H4 (cell line): ENCODE measurements at regions not wholly inside any gene's neighbourhood (a gene's known extent, or its start where the extent isn't known, plus 50 kb on each side); places are given as distances from the start of the nearest gene placed in this dataset.

Source experiments
- DNase-seq: peaks from one replicate; pipeline ENCODE4 v3.0.0-alpha.2; 2015; ENCODE audit warnings: low spot score

DNA sequence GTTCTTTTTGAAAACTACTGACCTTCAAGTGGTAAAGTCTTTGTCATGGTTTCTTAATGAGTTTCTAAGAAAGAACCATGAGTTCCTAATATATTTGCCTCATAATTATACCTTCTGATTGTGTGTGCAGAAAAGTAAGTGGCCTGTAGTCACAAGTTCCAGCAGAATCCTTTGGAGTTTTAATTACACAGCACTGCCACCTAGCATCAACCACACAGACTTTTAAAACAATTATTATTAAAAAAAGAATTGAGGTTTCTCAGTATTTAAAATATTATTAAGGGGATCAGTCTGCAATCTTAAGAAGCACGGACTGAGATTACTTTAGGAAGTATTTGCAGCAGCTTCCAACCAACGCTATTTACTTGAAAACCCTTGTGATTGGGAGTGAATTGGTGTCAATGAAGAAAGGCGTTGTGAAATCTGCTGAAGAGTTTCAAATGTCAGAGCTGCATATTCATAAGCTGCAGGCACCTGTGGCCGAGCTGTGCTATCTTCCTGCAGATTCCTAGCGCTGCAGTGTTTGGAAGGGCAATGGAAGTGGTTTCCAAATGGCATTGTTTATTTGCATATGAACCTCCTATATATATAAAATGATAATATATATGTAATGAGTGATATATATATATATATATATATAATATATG lies 1074.2 kb upstream of the WWC1 start:
- DNase-seq: no peak

DNA sequence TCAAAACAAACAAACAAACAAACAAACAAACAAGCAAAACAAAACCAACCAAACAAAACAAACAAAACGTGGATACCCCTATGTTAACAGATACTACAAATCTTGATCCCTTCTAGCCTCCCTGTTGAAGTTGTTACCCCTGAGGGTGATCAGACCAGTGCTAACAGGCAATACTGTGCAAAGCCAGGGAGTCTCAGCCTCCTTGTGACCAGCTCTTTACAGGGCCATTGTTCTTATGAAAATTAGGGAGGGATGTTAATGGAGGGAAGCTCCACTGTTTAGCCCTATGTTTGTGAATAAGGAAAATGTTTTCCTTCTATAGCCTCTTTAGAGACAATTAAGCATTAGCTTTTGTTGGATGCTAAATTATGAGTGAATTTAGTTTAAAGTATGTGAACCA lies 1072.1 kb upstream of the WWC1 start:
- DNase-seq: no peak

DNA sequence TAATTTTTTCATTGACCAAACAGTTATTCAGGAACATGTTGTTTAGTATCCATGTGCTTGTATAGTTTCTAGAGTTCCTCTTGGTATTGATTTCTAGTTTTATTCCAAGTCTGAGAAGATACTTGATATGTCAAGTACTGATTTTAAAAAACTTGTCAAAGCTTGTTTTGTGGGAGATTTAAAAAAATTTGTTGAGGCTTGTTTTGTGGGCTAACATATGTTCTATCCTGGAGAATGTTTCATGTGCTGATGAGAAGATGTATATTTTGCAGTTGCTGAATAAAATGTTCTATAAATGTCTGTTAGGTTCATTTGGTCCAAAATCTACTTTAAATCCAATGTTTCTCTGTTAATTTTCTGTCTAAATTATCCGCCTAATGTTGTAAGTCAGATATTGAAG lies 1065.1 kb upstream of the WWC1 start:
- DNase-seq: no peak

- DNase-seq: no peak
Observed at GRCh38 chr5:167228134-167228533, 1063.3 kb upstream of the WWC1 start.

DNA sequence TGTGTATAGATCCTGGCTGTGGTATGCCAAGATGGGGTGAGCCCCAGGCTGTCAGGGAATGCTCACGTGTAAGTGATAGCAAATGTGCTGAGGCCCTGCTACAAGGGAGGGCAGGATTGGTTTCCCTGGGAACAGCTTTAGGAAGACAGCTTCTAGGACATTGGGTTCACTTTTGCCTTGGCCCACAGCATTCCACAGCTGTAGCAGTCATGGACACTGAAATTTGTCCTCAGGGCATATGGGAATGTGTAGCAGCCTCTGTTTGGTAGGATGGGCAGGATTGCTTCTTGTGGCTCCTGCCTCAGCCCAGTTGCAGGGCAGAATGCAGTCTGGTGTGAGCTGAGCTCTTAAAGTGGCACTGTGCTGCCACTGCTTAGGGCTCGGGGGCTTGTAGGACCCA lies 1061.7 kb upstream of the WWC1 start:
- no peak for DNase-seq

DNA sequence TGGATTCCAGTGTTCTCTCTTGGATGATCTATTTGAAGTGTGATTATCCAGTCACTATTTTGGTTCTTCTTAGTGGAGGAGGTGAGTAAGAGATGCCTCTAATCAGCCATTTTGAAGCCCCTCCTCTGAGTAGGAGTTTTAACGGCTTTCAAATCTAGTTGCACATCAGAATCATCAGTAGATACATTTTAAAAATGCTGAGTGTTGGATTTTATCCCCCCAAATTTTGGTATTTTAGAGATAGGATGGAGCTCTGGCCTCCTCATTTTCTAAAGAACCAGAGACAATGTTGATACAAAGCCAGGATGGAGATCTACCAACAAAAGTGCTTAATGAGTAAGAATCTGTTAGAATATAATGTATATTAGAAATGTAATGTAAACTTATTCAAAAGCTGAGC lies 1061.0 kb upstream of the WWC1 start:
- no peak for DNase-seq

- no peak for DNase-seq
Observed at GRCh38 chr5:167232675-167233311, 1058.7 kb upstream of the WWC1 start.

GRCh38 chr5:167233507-167234220 lies 1057.8 kb upstream of the WWC1 start:
- DNase-seq: no peak

DNA sequence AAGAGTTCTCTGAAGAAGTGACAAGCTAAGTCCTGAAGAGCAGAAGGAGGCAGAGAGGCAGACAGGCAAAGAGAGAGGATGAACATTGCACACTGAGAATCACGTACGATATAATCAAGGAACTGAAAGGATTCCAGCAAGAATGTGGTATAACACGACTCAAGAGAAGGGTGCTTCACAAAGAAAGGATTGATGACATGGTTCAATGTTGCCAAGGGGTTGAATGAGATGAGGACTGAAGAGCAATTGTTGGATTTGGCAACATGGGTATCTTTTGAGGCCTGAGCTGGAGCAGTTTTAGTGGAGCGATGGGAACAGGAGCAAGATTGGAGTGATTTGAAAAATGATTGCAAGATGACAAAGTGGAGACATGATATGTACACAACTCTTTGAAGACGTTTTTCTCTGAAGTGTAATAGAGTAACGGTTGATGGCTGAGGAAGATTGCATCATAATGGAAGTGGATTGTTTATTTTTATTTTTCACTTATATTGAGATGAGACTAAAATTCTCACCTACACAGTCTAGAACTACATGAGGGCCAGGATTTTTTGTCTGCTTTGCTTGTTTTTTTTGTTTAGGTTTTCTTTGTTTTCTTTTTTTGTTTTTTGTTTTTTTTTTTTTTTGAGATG lies 1049.9 kb upstream of the WWC1 start:
- no peak for DNase-seq

GRCh38 chr5:167242701-167243100 lies 1048.7 kb upstream of the WWC1 start:
- no peak for DNase-seq

DNA sequence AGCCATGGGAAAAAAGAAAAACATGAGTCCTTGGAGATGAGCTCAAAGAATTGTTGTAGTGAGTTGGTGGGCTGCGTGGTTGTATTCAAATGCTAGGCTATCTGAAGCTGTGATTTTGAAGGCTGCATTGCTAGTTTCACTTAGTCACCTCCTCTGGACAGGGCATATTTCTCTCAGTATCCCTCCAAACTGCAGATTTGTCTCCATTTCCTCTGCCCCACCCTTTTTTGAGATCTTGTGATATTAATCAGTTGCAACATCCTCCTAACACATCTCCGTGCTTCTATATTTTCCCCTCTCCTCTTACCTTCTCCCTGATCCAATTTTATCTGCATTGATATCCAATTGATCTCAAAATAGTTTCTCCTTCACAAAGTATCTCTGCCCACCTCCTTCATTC lies 1048.0 kb upstream of the WWC1 start:
- DNase-seq: no peak

DNA sequence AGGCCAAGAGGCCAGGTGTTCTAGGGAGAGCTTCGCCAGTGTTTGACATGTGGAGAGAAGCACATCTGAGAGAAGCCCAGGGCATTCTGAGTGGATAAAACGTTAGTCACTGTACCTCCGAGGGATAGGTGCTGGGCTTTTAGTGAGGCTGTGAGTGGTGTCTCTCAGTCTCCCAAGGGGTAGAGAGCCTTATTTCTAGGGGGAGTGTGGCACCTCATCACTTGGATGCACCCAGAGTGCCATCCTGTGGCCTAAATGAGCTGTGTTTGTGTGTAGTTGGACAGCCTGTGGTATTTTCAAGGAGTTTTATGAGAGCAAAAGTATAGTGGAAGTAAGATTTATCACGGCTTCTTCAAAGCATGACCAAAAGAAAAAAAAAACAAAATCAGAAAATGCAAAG lies 1046.9 kb upstream of the WWC1 start:
- DNase-seq: peak; percentile 59

- peak; percentile 14 for DNase-seq
Observed at GRCh38 chr5:167245868-167246267, 1045.6 kb upstream of the WWC1 start.

DNA sequence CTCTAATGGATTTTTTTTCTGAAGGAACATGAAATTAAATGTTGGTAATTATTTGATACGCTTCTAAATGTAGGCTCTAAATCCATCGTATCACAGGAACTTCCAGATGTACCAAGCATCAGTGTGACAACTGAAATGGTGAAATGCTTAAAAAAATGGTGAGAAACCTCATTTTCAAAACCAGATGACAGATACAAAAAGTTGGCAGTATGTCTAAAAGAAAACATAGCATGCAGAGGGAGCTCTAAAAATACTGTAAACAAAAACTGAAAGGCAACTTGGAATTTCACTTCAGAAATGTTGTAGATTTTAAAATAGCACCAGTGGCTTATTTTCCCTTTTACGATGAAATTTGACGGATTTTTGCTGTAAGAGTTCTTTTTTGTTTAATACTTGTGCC lies 1043.6 kb upstream of the WWC1 start:
- no peak for DNase-seq

GRCh38 chr5:167248257-167248656 lies 1043.2 kb upstream of the WWC1 start:
- no peak for DNase-seq

GRCh38 chr5:167250996-167251395 lies 1040.4 kb upstream of the WWC1 start:
- no peak for DNase-seq

GRCh38 chr5:167254132-167254531 lies 1037.3 kb upstream of the WWC1 start:
- no peak for DNase-seq

DNA sequence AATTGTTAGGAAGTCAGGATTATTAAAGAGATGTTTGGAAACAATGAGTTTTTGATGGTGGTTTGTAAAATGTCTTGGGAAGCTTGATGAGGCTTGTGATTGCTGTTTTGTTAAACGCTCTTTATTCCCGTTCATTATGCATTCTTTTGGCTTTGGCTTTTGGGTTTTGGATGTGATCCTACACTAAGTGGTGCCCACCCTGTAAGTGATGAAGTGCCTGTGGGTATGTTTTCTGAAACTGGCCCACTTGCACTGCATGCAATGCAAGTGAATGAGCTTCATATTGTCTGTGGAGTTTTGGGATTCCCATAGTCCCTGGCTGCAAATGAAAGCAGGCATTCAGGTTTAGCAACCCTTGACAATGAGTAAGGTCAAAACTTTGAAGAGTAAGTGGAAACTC lies 1035.5 kb upstream of the WWC1 start:
- DNase-seq: no peak

DNA sequence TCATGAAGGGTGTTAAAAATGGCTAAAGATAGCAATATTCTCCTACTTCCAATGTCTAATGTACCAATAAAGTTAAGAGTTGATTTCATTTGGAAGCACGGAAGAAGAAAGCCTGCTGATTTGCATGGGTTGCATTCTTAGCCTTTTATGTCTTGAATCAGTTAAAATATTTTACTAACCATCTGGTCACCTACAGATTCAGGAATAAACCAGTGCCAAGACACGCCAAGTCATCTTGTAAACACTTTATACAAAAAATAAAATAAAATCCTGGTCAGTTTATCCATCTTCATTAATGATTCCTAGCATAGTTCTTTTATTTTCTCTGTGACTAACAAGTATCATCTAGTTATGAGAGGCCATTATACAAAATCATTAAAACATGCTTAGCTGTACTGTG lies 1031.6 kb upstream of the WWC1 start:
- no peak for DNase-seq

DNA sequence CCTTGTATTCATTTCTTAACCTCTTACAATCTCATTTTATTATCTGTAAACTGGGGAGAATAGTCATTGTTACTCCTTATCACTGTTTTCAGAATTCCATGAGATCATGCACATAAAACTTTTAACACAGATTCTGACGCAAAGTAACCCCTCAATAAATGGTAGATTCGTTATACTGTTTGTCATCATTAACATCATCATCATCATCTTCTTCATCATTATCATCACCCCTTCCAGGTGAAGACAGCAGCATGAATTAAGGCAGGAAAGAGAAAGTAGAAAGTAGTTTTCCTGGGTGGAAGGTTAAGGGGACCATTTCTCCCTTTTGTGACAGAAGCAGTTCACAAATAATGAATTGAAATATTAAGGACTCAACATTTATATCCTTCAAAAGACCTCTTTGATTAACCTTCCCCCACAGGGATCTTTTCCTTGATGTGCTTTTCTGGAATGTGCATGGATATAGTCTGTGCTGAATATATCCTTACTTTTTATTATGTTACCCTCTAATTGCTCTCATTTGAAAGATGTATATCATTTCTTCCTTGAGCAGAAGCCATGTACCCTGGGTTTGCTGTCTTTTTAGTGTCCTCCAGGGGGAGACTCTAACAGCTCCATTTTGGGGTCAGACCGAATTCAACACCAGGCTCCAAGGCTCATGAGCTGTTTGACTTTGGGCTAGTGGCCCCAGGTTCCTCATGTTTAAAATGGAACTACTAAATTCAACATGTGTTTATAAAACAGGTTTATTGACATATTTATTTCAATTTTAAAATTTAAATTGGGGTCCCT lies 1029.9 kb upstream of the WWC1 start:
- DNase-seq: no peak

DNA sequence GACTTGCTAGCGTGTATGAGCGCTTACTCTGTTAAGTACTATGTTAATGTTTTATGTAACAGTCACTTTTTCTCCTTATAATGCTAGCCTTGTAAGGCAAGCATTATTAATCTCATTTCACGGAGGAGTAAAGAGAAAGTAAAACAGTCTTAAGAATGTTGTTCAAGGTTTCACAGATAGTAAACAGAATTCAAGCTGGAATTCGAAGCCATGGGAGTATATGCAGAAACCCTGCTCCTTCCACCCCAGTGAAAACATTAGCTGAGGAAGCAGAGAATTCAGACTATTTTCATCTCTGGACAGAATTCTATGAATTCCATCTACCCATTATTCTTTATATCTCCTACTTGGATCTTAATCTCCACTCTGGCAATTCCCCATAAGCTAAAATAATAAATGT lies 1028.3 kb upstream of the WWC1 start:
- DNase-seq: no peak

- DNase-seq: no peak
Observed at GRCh38 chr5:167264348-167264747, 1027.1 kb upstream of the WWC1 start.
